ENCODE measurements at regions not wholly inside any gene's neighbourhood (a gene's known extent, or its start where the extent isn't known, plus 50 kb on each side); places are given as distances from the start of the nearest gene placed in this dataset.

GRCh38 chr9:29799227-29799626 is 2225.9 kb upstream of the C9orf72 start:
- no peak overlapping the region for H3K4me2 ChIP-seq (ENCODE audit: low read depth, low read length, poor library complexity, severe bottlenecking)
- no peak overlapping the region for H2AFZ ChIP-seq (ENCODE audit: low read length)
- H4K20me1 ChIP-seq (ENCODE audit: insufficient read depth, low read length, poor library complexity, severe bottlenecking), result no peaks in the 10 kb centered on the region
- no peaks in the 10 kb centered on the region for H3K4me1 ChIP-seq (ENCODE audit: insufficient read depth, low read length, poor library complexity, severe bottlenecking)
- H3K36me3 ChIP-seq (ENCODE audit: insufficient read depth, low read length), result no peaks in the 10 kb centered on the region
- no peaks in the 10 kb centered on the region for H3K79me2 ChIP-seq (ENCODE audit: insufficient read depth, low read length)
- no peak overlapping the region for H3K9ac ChIP-seq (ENCODE audit: low read depth, low read length, poor library complexity, severe bottlenecking)
- no peaks in the 10 kb centered on the region for H3F3A ChIP-seq (ENCODE audit: low read depth)
- H3K4me3 ChIP-seq (ENCODE audit: low read length, poor library complexity, severe bottlenecking), result no peak overlapping the region
- H3K9me2 ChIP-seq (replicated peaks; ENCODE audit: low read depth, low read length), result no peaks in the 10 kb centered on the region
- H3K27me3 ChIP-seq (ENCODE audit: insufficient read depth, low read length, poor library complexity, severe bottlenecking), result no peaks in the 10 kb centered on the region
- no peaks in the 10 kb centered on the region for H3K9me3 ChIP-seq (ENCODE audit: insufficient read depth, low read depth, low read length)
- TF ChIP-seq EZH2phosphoT487 (IDR thresholded peaks at IDR 0.05; ENCODE audit: borderline replicate concordance) (no peak), CTCF (conservative IDR thresholded peaks at IDR 0.05; ENCODE audit: low read length) (no peak)

GRCh38 chr9:29800821-29801220 is 2227.5 kb upstream of the C9orf72 start:
- TF ChIP-seq CTCF (conservative IDR thresholded peaks at IDR 0.05; ENCODE audit: low read length) (no peak), EZH2phosphoT487 (IDR thresholded peaks at IDR 0.05; ENCODE audit: borderline replicate concordance) (no peak)
- Histone ChIP-seq H3F3A (ENCODE audit: low read depth) (no peaks in the 10 kb centered on the region), H3K9me3 (ENCODE audit: insufficient read depth, low read depth, low read length) (no peaks in the 10 kb centered on the region), H3K9me2 (replicated peaks; ENCODE audit: low read depth, low read length) (no peaks in the 10 kb centered on the region), H3K4me1 (ENCODE audit: insufficient read depth, low read length, poor library complexity, severe bottlenecking) (no peaks in the 10 kb centered on the region), H3K79me2 (ENCODE audit: insufficient read depth, low read length) (no peaks in the 10 kb centered on the region), H3K27me3 (ENCODE audit: insufficient read depth, low read length, poor library complexity, severe bottlenecking) (no peaks in the 10 kb centered on the region), H4K20me1 (ENCODE audit: insufficient read depth, low read length, poor library complexity, severe bottlenecking) (no peaks in the 10 kb centered on the region), H2AFZ (ENCODE audit: low read length) (no peak overlapping the region), H3K36me3 (ENCODE audit: insufficient read depth, low read length) (no peaks in the 10 kb centered on the region), H3K9ac (ENCODE audit: low read depth, low read length, poor library complexity, severe bottlenecking) (no peak overlapping the region), H3K4me2 (ENCODE audit: low read depth, low read length, poor library complexity, severe bottlenecking) (no peak overlapping the region), H3K4me3 (ENCODE audit: low read length, poor library complexity, severe bottlenecking) (no peak overlapping the region)

- H3K79me2 ChIP-seq (ENCODE audit: insufficient read depth, low read length), result no peaks in the 10 kb centered on the region
- no peak overlapping the region for H3K4me2 ChIP-seq (ENCODE audit: low read depth, low read length, poor library complexity, severe bottlenecking)
- no peaks in the 10 kb centered on the region for H4K20me1 ChIP-seq (ENCODE audit: insufficient read depth, low read length, poor library complexity, severe bottlenecking)
- no peaks in the 10 kb centered on the region for H3K27me3 ChIP-seq (ENCODE audit: insufficient read depth, low read length, poor library complexity, severe bottlenecking)
- no peak overlapping the region for H3K4me3 ChIP-seq (ENCODE audit: low read length, poor library complexity, severe bottlenecking)
- no peak overlapping the region for H3K9ac ChIP-seq (ENCODE audit: low read depth, low read length, poor library complexity, severe bottlenecking)
- H3K36me3 ChIP-seq (ENCODE audit: insufficient read depth, low read length), result no peaks in the 10 kb centered on the region
- no peaks in the 10 kb centered on the region for H3K4me1 ChIP-seq (ENCODE audit: insufficient read depth, low read length, poor library complexity, severe bottlenecking)
- H2AFZ ChIP-seq (ENCODE audit: low read length), result no peak overlapping the region
- no peak for TF ChIP-seq CTCF (conservative IDR thresholded peaks at IDR 0.05; ENCODE audit: low read length)
- TF ChIP-seq EZH2phosphoT487 (IDR thresholded peaks at IDR 0.05; ENCODE audit: borderline replicate concordance), result no peak
- H3F3A ChIP-seq (ENCODE audit: low read depth), result no peaks in the 10 kb centered on the region
- no peaks in the 10 kb centered on the region for H3K9me2 ChIP-seq (replicated peaks; ENCODE audit: low read depth, low read length)
- H3K9me3 ChIP-seq (ENCODE audit: insufficient read depth, low read depth, low read length), result no peaks in the 10 kb centered on the region
Measured at GRCh38 chr9:29802454-29802853, 2229.2 kb upstream of the C9orf72 start.

All from Loucy (cell line).